ENCODE measurements at regions not wholly inside any gene's neighbourhood (a gene's known extent, or its start where the extent isn't known, plus 50 kb on each side); places are given as distances from the start of the nearest gene placed in this dataset.

GRCh38 chr7:18201350-18201749 lies 173.7 kb upstream of the PRPS1L1 start:
- no peak for DNase-seq (ENCODE audit: low spot score)

DNA sequence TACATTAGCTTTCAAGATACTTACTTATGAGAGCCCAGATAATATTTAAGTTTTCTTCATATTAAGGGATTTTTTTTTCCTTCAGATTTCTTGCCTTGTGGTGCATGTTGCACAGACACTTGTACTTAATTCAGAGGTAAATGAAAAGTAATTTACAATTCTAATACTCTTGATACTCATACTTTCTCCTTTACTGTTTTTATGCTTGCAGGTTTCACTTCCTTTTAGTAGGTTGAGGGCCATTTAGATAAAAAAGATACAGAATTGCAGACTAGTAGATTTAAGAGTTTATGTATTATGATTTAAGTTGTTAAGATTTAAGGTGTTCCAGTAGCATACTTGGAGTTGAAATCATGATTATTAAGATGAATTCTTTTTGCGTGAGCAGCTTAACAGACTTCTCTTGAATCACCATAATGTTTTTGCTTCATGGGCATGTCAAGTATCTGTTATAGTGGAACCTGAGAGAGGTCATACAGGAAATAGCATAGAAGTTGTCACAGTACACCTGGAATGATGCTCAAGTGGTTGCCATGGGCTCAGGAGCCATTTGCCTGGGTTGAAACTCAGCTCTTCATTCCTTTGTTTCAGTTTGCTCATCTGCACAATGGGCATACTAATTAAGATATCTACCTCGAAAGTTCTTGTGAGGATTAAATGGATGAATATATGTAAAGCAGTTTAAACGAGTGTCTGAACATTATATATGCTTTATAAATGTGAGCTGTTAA lies 174.8 kb upstream of the PRPS1L1 start:
- no peak for DNase-seq (ENCODE audit: low spot score)

DNA sequence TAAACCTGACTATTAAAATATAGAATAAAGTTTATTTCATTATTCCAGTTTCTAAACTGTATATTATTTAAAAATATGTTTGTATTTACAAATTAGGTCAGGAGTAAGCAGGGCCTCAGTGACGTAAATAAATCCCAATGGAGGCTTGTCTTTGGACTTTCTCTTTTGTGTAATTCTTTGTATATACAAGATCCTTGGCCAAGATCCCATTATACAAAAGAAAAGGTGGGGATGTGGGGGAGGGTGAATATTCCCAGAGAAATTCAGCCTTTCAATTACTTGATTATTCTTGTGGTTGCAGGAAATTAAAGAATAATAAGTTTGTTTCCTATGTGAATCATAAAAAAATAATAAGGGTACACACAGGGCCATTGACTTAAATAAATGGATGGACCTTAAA lies 178.7 kb upstream of the PRPS1L1 start:
- DNase-seq (ENCODE audit: low spot score), result no peak

- no peak for DNase-seq (ENCODE audit: low spot score)
These were observed 181.3 kb upstream of the PRPS1L1 start for GRCh38 chr7:18208921-18209320.

DNA sequence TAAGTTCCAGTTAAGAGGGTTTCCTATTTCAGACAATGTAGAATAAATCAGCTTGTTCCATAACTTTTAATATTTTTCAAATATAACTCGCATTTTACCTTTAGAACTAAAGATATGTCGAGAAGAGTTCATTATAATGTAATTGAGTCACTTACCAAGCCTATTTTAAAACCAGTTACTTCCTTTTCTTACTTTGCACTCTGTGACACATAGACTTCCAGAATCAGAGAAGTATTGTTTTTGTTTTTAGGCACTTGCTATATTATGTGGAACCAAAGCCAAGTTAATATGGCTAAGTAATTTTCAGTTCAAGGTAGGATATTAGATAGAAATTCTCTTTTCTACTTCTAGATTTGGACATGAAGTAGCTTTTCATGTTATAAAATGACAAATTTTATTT lies 182.7 kb upstream of the PRPS1L1 start:
- no peak for DNase-seq (ENCODE audit: low spot score)

DNA sequence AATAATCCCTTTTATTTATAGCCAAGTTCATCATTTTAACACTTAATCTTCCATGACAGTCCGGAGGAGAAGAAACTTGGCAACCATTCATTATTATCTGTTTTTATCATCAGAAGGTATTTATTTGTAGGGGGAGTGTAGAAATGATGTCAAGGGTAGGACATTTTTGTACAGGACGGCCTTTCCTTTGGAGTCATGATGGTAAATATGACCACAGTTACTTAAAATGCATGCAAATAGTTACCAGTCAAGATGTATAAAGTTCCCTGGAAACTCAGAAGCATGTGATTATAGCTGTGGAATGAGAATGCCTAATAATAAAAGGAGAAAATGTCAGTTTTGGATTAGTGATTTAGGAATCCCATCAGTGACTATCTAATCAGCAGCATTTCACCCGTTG lies 183.1 kb upstream of the PRPS1L1 start:
- DNase-seq (ENCODE audit: low spot score), result no peak

DNA sequence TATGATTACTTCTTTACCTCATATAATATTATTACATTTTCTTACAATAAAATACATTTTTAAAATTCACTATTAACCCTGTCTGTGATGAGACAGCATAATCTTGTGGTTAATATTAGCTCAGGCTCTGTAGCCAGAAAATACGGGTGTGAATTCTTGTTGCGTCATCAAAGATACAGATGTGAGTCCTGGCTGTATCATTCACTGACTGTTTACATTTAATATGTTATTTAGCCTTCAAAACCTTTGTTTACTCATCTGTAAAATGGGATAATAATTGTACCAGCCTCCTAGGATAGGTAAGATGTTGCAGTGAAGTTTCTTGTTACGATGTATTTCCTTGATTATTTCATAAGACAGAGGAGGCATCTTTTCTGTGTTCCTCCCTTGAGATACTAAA lies 184.7 kb upstream of the PRPS1L1 start:
- no peak for DNase-seq (ENCODE audit: low spot score)

DNA sequence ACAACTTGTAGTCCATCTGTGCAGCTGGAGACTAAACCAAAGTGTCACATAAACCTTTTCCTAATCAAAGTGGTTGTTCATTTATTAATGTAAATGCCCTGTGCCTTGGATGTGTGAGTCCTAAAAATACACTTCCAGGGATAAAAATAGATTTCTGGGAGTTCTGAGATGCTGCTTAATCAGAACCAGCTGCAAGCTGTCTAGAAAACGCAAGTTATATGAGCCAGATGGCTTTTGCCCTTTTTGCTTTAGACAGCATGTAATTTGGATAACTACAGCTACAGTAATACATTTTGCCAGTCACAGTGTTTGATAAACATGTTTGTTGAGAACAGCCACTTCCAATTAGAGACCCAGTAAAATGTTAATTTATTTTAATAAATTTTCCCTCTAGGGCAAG lies 185.1 kb upstream of the PRPS1L1 start:
- no peak for DNase-seq (ENCODE audit: low spot score)

DNA sequence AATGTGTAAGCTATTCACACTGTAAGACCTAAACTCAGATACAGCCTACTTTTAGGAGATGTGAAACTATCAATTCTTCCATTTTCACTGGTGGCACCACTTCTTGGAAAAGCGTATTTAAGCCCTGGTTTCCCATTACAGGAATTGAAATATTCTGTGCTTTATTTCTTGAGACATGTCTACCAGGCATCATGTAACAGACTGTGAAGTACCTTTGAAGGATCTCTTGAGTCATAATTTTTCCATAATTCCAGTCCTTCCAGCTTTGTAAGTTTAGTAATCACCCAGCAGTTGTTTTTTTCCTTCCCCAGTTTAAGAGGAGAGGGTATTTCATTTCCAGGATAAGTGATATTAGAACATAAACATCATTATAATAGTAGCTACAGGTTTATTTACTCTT lies 186.0 kb upstream of the PRPS1L1 start:
- no peak for DNase-seq (ENCODE audit: low spot score)

DNA sequence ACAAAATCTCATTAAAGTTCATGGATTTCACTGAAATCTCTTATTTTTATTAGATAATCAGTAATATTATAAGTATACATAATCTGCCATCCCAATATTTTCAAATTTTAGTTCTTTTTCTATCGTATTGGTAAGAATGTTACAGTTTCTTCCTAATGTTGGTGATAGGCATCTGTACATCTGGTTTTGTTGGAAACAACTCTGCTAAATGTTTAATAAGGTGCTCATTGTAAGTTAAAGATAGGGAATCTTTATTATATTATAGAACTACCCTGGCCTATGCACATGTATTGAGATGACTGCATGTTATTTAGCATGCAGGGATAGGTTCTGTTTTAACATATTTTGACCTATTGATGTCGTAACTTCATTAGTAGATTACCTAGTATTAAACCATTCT lies 188.6 kb upstream of the PRPS1L1 start:
- no peak for DNase-seq (ENCODE audit: low spot score)

GRCh38 chr7:18221377-18222293 lies 194.0 kb upstream of the PRPS1L1 start:
- DNase-seq (ENCODE audit: low spot score), result no peak

GRCh38 chr7:18222636-18223035 lies 195.0 kb upstream of the PRPS1L1 start:
- no peak for DNase-seq (ENCODE audit: low spot score)

DNA sequence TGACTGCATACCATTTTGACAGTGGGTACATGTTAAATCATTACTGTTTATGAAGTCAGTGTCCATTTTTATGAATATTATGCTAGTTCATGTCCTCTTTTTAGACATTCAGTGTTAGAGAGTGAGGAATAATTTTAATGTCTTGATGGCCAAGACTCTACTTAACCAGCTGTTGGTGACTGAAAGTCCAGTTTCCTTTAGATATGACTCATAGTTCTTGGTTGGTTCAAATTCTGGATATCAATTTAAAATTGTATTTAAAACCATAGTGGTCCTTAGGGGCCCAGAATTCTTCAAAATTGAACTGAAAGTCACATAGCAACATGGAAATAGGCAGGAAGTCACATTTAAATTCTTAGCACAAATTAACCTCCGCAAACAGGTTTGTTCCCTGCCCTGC lies 196.5 kb upstream of the PRPS1L1 start:
- no peak for DNase-seq (ENCODE audit: low spot score)

DNA sequence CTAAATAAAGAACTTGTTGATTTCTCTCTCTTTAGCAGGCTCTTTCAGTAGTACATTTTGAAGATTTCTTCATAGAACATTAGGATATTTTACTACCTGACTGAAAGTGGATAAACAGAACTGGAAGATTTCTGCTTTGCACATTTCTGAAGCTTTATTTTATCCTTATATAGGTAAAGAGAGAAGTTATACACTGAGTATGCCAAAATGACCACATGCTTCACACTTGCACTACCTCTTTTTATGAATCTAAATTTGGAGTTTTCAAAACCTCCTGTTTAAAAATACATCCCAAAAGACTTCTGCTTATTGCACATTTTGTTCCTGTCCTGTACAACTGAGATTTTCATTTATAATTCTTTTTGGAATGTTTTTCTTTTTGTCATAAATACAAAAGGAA lies 197.4 kb upstream of the PRPS1L1 start:
- no peak for DNase-seq (ENCODE audit: low spot score)

- DNase-seq (ENCODE audit: low spot score), result no peak
These were observed 199.0 kb upstream of the PRPS1L1 start for GRCh38 chr7:18226598-18226997.

- no peak for DNase-seq (ENCODE audit: low spot score)
These were observed 201.0 kb upstream of the PRPS1L1 start for GRCh38 chr7:18228686-18229085.

- DNase-seq (ENCODE audit: low spot score), result no peak
These were observed 202.6 kb upstream of the PRPS1L1 start for GRCh38 chr7:18230271-18230670.

GRCh38 chr7:18231854-18232253 lies 204.2 kb upstream of the PRPS1L1 start:
- DNase-seq (ENCODE audit: low spot score), result no peak

- no peak for DNase-seq (ENCODE audit: low spot score)
These were observed 206.9 kb upstream of the PRPS1L1 start for GRCh38 chr7:18234519-18234918.

DNA sequence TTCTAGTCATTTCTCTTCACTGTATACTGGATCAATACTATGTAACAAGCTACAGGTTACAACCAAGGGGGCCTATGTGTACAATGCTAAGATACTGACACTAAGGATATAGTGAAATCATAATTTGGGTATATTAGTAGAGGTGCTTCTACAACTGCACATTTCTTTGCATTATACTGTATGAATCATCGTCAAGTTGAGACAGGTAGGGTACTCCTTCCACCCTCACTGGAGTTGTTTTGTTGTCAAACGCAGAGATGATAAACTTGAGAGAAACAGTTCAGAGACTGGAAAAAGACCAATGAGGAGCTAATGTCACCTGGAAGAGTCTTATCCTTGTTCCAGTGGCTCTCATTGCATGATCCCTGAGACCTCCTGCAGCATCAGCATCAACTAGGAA lies 208.2 kb upstream of the PRPS1L1 start:
- no peak for DNase-seq (ENCODE audit: low spot score)

- DNase-seq (ENCODE audit: low spot score), result no peak
These were observed 211.6 kb upstream of the PRPS1L1 start for GRCh38 chr7:18239212-18239611.

DNA sequence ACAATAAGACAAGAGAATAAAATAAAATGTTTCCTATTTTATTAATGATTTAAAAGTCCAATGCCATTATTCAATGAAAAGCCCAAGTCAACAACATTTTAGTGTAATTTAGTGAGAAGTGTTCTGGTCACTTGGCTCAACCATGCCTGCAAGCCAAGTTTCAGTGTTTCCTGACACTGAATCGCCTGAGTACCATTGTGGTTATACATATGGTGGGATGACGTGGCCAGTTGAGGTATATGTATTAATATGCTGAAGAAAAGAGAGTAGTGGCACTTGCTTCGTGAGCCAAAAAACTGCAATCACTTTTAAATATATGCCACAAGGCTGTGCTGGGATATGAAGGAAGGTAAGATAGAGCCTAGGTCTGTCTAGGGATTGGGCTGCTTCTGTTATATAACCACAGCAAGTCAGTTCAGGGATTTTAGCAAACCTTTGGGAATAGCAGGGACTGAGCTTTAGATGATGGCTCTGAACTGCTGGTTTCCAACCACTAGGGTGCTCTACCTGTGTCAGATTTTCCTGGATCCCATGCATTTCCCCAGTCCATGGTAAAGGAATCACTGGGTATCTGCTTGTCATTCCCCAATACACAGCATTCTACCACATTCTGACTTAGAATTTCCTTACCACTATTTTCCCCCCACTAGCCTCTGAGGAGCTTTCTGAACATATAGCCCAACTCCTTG lies 214.0 kb upstream of the PRPS1L1 start:
- DNase-seq (ENCODE audit: low spot score), result no peak

- DNase-seq (ENCODE audit: low spot score), result no peak
These were observed 216.1 kb upstream of the PRPS1L1 start for GRCh38 chr7:18243731-18244130.
